ENCODE measurements at regions not wholly inside any gene's neighbourhood (a gene's known extent, or its start where the extent isn't known, plus 50 kb on each side); places are given as distances from the start of the nearest gene placed in this dataset.

- no peak for TF ChIP-seq CTCF (IDR thresholded peaks at IDR 0.05; ENCODE audit: low read length)
- TF ChIP-seq EZH2 (IDR thresholded peaks at IDR 0.05; ENCODE audit: borderline replicate concordance, low read length) = no peak
Measured at GRCh38 chr3:182644013-182644412, 149.3 kb upstream of the ATP11B start.

Measured in OCI-LY1 (cell line).